GM23338 (cell line): ENCODE measurements at regions not wholly inside any gene's neighbourhood (a gene's known extent, or its start where the extent isn't known, plus 50 kb on each side); places are given as distances from the start of the nearest gene placed in this dataset.

ENCODE experiments used
- ATAC-seq: fragments of 200-7000 bp; cut with Tn5 transposase; 3 replicates; pipeline ENCODE4 v1.9.1; 2020
- DNase-seq: peaks from one replicate; pipeline ENCODE4 v3.0.0-alpha.2; 2015; ENCODE audit warnings: low spot score
- H2AFZ ChIP-seq: fragments of 200-600 bp; sonication (generic); 2 replicates; pipeline ENCODE4 v1.8.0; 2016; ENCODE audit warnings: antibody characterized with exemption, mild to moderate bottlenecking, moderate library complexity
- H3F3A ChIP-seq: fragments of 200-600 bp; sonication (generic); replicated peaks from 2 replicates; pipeline ENCODE4 v1.8.0; 2017; ENCODE audit warnings: antibody characterized with exemption, mixed run types, low read depth
- H3K27ac ChIP-seq: fragments of 200-600 bp; sonication (generic); 2 replicates; pipeline ENCODE4 v1.6.1; 2016; ENCODE audit warnings: low read depth
- H3K27me3 ChIP-seq: fragments of 200-600 bp; sonication (generic); 2 replicates; pipeline ENCODE4 v1.8.0; 2016; ENCODE audit warnings: mild to moderate bottlenecking, mixed run types, moderate library complexity; ENCODE audit not compliant: insufficient read depth
- H3K36me3 ChIP-seq: fragments of 200-600 bp; sonication (generic); 2 replicates; pipeline ENCODE4 v1.8.0; 2016; ENCODE audit warnings: mild to moderate bottlenecking; ENCODE audit not compliant: insufficient read depth
- H3K4me1 ChIP-seq: fragments of 200-600 bp; sonication (generic); 2 replicates; pipeline ENCODE4 v1.8.0; 2016; ENCODE audit warnings: mild to moderate bottlenecking, moderate library complexity; ENCODE audit not compliant: insufficient read depth
- H3K4me2 ChIP-seq: fragments of 200-600 bp; sonication (generic); 2 replicates; pipeline ENCODE4 v1.7.1; 2017; ENCODE audit warnings: mixed run types
- H3K4me3 ChIP-seq: fragments of 200-600 bp; sonication (generic); 2 replicates; pipeline ENCODE4 v1.6.1; 2016; ENCODE audit warnings: mixed run types
- H3K79me2 ChIP-seq: fragments of 200-600 bp; sonication (generic); replicated peaks from 2 replicates; pipeline ENCODE4 v1.8.0; 2017; ENCODE audit warnings: mild to moderate bottlenecking; ENCODE audit not compliant: insufficient read depth
- H3K9me2 ChIP-seq: fragments of 200-600 bp; sonication (generic); 2 replicates; pipeline ENCODE4 v1.8.0; 2017; ENCODE audit not compliant: insufficient read depth
- H4K20me1 ChIP-seq: fragments of 200-600 bp; sonication (generic); replicated peaks from 2 replicates; pipeline ENCODE4 v1.8.0; 2017; ENCODE audit warnings: mild to moderate bottlenecking; ENCODE audit not compliant: insufficient read depth
- H3K27ac Mint-ChIP-seq: 2 replicates; pipeline ENCODE4 v1.8.0; 2020; ENCODE audit warnings: inconsistent platforms, mild to moderate bottlenecking, moderate library complexity, mixed read lengths
- H3K27me3 Mint-ChIP-seq: 3 replicates; pipeline ENCODE4 v1.8.0; 2022; ENCODE audit warnings: low read depth, mild to moderate bottlenecking, moderate library complexity, mixed read lengths, inconsistent platforms; ENCODE audit not compliant: insufficient read depth, poor library complexity
- H3K36me3 Mint-ChIP-seq: 3 replicates; pipeline ENCODE4 v1.8.0; 2021; ENCODE audit warnings: low read depth, mild to moderate bottlenecking, inconsistent platforms, moderate library complexity, mixed read lengths
- H3K4me1 Mint-ChIP-seq: 3 replicates; pipeline ENCODE4 v1.8.0; 2020; ENCODE audit warnings: mild to moderate bottlenecking, inconsistent platforms, mixed read lengths
- H3K4me3 Mint-ChIP-seq: 3 replicates; pipeline ENCODE4 v1.8.0; 2021; ENCODE audit warnings: moderate library complexity, mild to moderate bottlenecking, inconsistent platforms, mixed read lengths
- H3K9me3 Mint-ChIP-seq: 3 replicates; pipeline ENCODE4 v1.8.0; 2020; ENCODE audit warnings: moderate library complexity, mild to moderate bottlenecking, inconsistent platforms, mixed read lengths
- CREB1 ChIP-seq: fragments of 250-450 bp; sonication (Bioruptor Pico); IDR thresholded peaks from 2 replicates; pipeline ENCODE4 v1.5.0; 2020; ENCODE audit warnings: low read depth, mild to moderate bottlenecking, moderate library complexity
- EZH2 ChIP-seq: fragments of 200-600 bp; sonication (generic); IDR thresholded peaks from one replicate; pipeline ENCODE4 v1.8.0; 2017; ENCODE audit warnings: antibody characterized with exemption, mild to moderate bottlenecking, low read depth; ENCODE audit not compliant: unreplicated experiment
- EZH2phosphoT487 ChIP-seq: fragments of 200-600 bp; sonication (generic); IDR thresholded peaks from one replicate; pipeline ENCODE4 v1.8.1; 2018; ENCODE audit warnings: antibody characterized with exemption; ENCODE audit not compliant: unreplicated experiment
- JUNB ChIP-seq: IDR thresholded peaks from one replicate; pipeline ENCODE4 v1.6.1; 2016; ENCODE audit warnings: antibody characterized with exemption; ENCODE audit not compliant: unreplicated experiment
- NANOG ChIP-seq: IDR thresholded peaks from 2 replicates; pipeline ENCODE4 v1.6.1; 2016; ENCODE audit warnings: antibody characterized with exemption, borderline replicate concordance
- POLR2AphosphoS5 ChIP-seq: IDR thresholded peaks from 2 replicates; pipeline ENCODE4 v1.6.1; 2016; ENCODE audit warnings: antibody characterized with exemption, low read depth
- STAT1 ChIP-seq: IDR thresholded peaks from one replicate; pipeline ENCODE4 v1.6.1; 2016; ENCODE audit warnings: antibody characterized with exemption; ENCODE audit not compliant: unreplicated experiment
- ZNF114 ChIP-seq: fragments of 250-450 bp; sonication (Bioruptor Pico); IDR thresholded peaks from 2 replicates; pipeline ENCODE4 v1.5.0; 2020; ENCODE audit warnings: mild to moderate bottlenecking, moderate library complexity
- ZNF331 ChIP-seq: fragments of 250-450 bp; sonication (Bioruptor Pico); IDR thresholded peaks from 2 replicates; pipeline ENCODE4 v1.5.0; 2020; ENCODE audit warnings: low read depth, mild to moderate bottlenecking, moderate library complexity
- TF ChIP-seq, protein P1 (sequence below): fragments of 250-450 bp; sonication (Bioruptor Pico); IDR thresholded peaks from 2 replicates; pipeline ENCODE4 v1.5.0; 2020; ENCODE audit warnings: mild to moderate bottlenecking, moderate library complexity
- TF ChIP-seq, protein P2 (sequence below): IDR thresholded peaks from one replicate; pipeline ENCODE4 v1.6.1; 2018; ENCODE audit warnings: antibody characterized with exemption; ENCODE audit not compliant: unreplicated experiment
- TF ChIP-seq, protein P3 (sequence below): IDR thresholded peaks from 2 replicates; pipeline ENCODE4 v1.6.1; 2016; ENCODE audit warnings: antibody characterized with exemption
- TF ChIP-seq, protein P4 (sequence below), 2 experiments: fragments of 200-600 bp in 1 of 2; sonication (generic) in 1 of 2; conservative IDR thresholded peaks; 2 replicates each; pipeline versions ENCODE4 v1.5.1 to v1.6.1; 2016 to 2017; ENCODE audit warnings: antibody characterized with exemption in 2 of 2, low read depth in 2 of 2, mild to moderate bottlenecking in 2 of 2, moderate library complexity in 1 of 2

DNA sequence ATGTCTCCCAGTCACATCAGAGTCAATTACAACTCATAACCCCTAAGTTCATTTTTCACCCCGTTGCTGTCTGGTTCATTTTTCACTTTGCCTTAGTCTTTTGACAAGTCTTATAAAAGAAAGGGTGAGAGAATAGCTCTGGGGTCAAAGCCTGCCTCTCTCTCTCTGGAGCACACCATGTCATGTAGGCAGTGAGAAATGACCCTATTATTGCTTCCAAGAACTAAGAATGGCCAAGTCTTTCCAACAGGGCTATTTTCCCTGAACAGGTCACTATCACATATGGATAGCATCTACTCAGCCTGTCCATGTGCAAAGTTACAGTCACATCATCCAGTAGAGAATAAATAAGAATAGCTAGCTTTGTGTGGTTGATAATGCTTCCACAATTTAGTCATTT, 655.5 kb upstream of the LRRC4C start:
- DNase-seq (no peak), ATAC-seq (no peak)
- H3K4me3 Mint-ChIP-seq: no peak overlapping the region
- Histone ChIP-seq H4K20me1 (no peaks in the 10 kb centered on the region), H3K4me2 (no peak overlapping the region), H3K79me2 (no peaks in the 10 kb centered on the region), H3K36me3 (no peaks in the 10 kb centered on the region), H3K9me2 (no peaks in the 10 kb centered on the region; the same call in 1 of the 2 replicates), H3K4me1 (no peaks in the 10 kb centered on the region), H3F3A (no peaks in the 10 kb centered on the region), H3K27me3 (no peaks in the 10 kb centered on the region), H3K27ac (no peak overlapping the region), H3K4me3 (no peak overlapping the region), H2AFZ (no peak overlapping the region)
- peaks cover 5% of the 10 kb centered on the region; the same call in 1 of the 3 replicates for H3K36me3 Mint-ChIP-seq
- TF ChIP-seq, protein P1, sequence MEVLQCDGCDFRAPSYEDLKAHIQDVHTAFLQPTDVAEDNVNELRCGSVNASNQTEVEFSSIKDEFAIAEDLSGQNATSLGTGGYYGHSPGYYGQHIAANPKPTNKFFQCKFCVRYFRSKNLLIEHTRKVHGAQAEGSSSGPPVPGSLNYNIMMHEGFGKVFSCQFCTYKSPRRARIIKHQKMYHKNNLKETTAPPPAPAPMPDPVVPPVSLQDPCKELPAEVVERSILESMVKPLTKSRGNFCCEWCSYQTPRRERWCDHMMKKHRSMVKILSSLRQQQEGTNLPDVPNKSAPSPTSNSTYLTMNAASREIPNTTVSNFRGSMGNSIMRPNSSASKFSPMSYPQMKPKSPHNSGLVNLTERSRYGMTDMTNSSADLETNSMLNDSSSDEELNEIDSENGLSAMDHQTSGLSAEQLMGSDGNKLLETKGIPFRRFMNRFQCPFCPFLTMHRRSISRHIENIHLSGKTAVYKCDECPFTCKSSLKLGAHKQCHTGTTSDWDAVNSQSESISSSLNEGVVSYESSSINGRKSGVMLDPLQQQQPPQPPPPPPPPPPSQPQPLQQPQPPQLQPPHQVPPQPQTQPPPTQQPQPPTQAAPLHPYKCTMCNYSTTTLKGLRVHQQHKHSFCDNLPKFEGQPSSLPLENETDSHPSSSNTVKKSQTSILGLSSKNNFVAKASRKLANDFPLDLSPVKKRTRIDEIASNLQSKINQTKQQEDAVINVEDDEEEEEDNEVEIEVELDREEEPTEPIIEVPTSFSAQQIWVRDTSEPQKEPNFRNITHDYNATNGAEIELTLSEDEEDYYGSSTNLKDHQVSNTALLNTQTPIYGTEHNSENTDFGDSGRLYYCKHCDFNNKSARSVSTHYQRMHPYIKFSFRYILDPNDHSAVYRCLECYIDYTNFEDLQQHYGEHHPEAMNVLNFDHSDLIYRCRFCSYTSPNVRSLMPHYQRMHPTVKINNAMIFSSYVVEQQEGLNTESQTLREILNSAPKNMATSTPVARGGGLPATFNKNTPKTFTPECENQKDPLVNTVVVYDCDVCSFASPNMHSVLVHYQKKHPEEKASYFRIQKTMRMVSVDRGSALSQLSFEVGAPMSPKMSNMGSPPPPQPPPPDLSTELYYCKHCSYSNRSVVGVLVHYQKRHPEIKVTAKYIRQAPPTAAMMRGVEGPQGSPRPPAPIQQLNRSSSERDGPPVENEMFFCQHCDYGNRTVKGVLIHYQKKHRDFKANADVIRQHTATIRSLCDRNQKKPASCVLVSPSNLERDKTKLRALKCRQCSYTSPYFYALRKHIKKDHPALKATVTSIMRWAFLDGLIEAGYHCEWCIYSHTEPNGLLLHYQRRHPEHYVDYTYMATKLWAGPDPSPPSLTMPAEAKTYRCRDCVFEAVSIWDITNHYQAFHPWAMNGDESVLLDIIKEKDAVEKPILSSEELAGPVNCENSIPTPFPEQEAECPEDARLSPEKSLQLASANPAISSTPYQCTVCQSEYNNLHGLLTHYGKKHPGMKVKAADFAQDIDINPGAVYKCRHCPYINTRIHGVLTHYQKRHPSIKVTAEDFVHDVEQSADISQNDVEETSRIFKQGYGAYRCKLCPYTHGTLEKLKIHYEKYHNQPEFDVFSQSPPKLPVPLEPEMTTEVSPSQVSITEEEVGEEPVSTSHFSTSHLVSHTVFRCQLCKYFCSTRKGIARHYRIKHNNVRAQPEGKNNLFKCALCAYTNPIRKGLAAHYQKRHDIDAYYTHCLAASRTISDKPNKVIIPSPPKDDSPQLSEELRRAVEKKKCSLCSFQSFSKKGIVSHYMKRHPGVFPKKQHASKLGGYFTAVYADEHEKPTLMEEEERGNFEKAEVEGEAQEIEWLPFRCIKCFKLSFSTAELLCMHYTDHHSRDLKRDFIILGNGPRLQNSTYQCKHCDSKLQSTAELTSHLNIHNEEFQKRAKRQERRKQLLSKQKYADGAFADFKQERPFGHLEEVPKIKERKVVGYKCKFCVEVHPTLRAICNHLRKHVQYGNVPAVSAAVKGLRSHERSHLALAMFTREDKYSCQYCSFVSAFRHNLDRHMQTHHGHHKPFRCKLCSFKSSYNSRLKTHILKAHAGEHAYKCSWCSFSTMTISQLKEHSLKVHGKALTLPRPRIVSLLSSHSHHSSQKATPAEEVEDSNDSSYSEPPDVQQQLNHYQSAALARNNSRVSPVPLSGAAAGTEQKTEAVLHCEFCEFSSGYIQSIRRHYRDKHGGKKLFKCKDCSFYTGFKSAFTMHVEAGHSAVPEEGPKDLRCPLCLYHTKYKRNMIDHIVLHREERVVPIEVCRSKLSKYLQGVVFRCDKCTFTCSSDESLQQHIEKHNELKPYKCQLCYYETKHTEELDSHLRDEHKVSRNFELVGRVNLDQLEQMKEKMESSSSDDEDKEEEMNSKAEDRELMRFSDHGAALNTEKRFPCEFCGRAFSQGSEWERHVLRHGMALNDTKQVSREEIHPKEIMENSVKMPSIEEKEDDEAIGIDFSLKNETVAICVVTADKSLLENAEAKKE (CRISPR knock-in tag): no peak
- TF ChIP-seq, protein P2, sequence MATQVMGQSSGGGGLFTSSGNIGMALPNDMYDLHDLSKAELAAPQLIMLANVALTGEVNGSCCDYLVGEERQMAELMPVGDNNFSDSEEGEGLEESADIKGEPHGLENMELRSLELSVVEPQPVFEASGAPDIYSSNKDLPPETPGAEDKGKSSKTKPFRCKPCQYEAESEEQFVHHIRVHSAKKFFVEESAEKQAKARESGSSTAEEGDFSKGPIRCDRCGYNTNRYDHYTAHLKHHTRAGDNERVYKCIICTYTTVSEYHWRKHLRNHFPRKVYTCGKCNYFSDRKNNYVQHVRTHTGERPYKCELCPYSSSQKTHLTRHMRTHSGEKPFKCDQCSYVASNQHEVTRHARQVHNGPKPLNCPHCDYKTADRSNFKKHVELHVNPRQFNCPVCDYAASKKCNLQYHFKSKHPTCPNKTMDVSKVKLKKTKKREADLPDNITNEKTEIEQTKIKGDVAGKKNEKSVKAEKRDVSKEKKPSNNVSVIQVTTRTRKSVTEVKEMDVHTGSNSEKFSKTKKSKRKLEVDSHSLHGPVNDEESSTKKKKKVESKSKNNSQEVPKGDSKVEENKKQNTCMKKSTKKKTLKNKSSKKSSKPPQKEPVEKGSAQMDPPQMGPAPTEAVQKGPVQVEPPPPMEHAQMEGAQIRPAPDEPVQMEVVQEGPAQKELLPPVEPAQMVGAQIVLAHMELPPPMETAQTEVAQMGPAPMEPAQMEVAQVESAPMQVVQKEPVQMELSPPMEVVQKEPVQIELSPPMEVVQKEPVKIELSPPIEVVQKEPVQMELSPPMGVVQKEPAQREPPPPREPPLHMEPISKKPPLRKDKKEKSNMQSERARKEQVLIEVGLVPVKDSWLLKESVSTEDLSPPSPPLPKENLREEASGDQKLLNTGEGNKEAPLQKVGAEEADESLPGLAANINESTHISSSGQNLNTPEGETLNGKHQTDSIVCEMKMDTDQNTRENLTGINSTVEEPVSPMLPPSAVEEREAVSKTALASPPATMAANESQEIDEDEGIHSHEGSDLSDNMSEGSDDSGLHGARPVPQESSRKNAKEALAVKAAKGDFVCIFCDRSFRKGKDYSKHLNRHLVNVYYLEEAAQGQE: no peak
- no peak for TF ChIP-seq POLR2AphosphoS5
- no peak for TF ChIP-seq ZNF114 (CRISPR knock-in tag)
- TF ChIP-seq, protein P3, sequence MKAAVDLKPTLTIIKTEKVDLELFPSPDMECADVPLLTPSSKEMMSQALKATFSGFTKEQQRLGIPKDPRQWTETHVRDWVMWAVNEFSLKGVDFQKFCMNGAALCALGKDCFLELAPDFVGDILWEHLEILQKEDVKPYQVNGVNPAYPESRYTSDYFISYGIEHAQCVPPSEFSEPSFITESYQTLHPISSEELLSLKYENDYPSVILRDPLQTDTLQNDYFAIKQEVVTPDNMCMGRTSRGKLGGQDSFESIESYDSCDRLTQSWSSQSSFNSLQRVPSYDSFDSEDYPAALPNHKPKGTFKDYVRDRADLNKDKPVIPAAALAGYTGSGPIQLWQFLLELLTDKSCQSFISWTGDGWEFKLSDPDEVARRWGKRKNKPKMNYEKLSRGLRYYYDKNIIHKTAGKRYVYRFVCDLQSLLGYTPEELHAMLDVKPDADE: no peak
- TF ChIP-seq EZH2phosphoT487: no peak
- TF ChIP-seq CREB1 (CRISPR knock-in tag): no peak
- TF ChIP-seq JUNB: no peak
- no peak for TF ChIP-seq STAT1
- no peak for TF ChIP-seq EZH2
- TF ChIP-seq, protein P4, sequence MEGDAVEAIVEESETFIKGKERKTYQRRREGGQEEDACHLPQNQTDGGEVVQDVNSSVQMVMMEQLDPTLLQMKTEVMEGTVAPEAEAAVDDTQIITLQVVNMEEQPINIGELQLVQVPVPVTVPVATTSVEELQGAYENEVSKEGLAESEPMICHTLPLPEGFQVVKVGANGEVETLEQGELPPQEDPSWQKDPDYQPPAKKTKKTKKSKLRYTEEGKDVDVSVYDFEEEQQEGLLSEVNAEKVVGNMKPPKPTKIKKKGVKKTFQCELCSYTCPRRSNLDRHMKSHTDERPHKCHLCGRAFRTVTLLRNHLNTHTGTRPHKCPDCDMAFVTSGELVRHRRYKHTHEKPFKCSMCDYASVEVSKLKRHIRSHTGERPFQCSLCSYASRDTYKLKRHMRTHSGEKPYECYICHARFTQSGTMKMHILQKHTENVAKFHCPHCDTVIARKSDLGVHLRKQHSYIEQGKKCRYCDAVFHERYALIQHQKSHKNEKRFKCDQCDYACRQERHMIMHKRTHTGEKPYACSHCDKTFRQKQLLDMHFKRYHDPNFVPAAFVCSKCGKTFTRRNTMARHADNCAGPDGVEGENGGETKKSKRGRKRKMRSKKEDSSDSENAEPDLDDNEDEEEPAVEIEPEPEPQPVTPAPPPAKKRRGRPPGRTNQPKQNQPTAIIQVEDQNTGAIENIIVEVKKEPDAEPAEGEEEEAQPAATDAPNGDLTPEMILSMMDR (conservative IDR thresholded peaks at IDR 0.05; ENCODE audit: low read depth in 2 of 2): no peak
- TF ChIP-seq NANOG: no peak
- no peak for TF ChIP-seq ZNF331 (CRISPR knock-in tag)
- no peak overlapping the region for H3K27ac Mint-ChIP-seq
- H3K27me3 Mint-ChIP-seq: no peaks in the 10 kb centered on the region
- H3K4me1 Mint-ChIP-seq: no peaks in the 10 kb centered on the region
- peaks cover 74% of the 10 kb centered on the region for H3K9me3 Mint-ChIP-seq
